ENCODE measurements at regions not wholly inside any gene's neighbourhood (a gene's known extent, or its start where the extent isn't known, plus 50 kb on each side); places are given as distances from the start of the nearest gene placed in this dataset.

DNA sequence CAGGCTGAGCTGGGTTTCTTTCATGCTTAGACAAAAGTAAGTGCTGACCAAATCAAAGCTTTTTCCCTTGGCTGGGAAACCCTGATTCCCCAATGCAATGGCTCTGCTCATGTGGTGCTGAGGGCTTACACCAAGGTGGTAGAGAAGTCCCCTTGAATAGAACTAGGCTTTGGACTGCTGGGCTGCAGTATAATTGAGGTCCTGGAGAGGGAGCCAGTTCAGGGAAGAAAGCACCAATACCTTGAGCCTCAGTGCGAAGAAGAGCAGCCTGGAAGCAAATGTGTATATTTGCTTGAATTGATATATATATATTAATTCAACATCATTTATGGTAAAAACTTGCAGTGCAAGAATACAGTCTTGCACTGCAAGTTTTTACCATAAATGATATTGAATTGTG, 391.1 kb downstream of the RPS24 start:
- no peaks in the 10 kb centered on the region for H3K9me3 ChIP-seq (ENCODE audit: insufficient read depth, low read depth)
- no peaks in the 10 kb centered on the region for H3K9me2 ChIP-seq (ENCODE audit: insufficient read depth)
- ChIA-PET CTCF (no interaction called here), POLR2A (ENCODE audit: unreplicated experiment) (interaction anchor here (0.7 kb wide), 1 partner anchor 724 kb away, joined by 3 read pairs; no protein-coding TSS in a partner anchor)
- H2AFZ ChIP-seq: no peak overlapping the region
- DNase-seq: no peak
- H3K79me2 ChIP-seq (ENCODE audit: low read depth): no peaks in the 10 kb centered on the region
- no peak overlapping the region for H3K4me2 ChIP-seq
- H3K27ac ChIP-seq: no peak overlapping the region
- intact Hi-C loops (cut with micrococcal nuclease; ENCODE audit: unreplicated experiment): no loop called here
- H3K4me3 ChIP-seq: no peak overlapping the region
- H3K4me1 ChIP-seq (replicated peaks; ENCODE audit: insufficient read depth): no peaks in the 10 kb centered on the region
- no peaks in the 10 kb centered on the region for H4K20me1 ChIP-seq (ENCODE audit: insufficient read depth)
- no peaks in the 10 kb centered on the region for H3K27me3 ChIP-seq (ENCODE audit: insufficient read depth, low read depth)
- BruUV-seq (replicated peaks): no TSS peak
- TF ChIP-seq, protein P1, sequence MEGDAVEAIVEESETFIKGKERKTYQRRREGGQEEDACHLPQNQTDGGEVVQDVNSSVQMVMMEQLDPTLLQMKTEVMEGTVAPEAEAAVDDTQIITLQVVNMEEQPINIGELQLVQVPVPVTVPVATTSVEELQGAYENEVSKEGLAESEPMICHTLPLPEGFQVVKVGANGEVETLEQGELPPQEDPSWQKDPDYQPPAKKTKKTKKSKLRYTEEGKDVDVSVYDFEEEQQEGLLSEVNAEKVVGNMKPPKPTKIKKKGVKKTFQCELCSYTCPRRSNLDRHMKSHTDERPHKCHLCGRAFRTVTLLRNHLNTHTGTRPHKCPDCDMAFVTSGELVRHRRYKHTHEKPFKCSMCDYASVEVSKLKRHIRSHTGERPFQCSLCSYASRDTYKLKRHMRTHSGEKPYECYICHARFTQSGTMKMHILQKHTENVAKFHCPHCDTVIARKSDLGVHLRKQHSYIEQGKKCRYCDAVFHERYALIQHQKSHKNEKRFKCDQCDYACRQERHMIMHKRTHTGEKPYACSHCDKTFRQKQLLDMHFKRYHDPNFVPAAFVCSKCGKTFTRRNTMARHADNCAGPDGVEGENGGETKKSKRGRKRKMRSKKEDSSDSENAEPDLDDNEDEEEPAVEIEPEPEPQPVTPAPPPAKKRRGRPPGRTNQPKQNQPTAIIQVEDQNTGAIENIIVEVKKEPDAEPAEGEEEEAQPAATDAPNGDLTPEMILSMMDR (conservative IDR thresholded peaks at IDR 0.05): peak; percentile 59
- TF ChIP-seq EZH2 (IDR thresholded peaks at IDR 0.05; ENCODE audit: low read depth): no peak
- no peaks in the 10 kb centered on the region for H3F3A ChIP-seq (ENCODE audit: insufficient read depth, low read depth)
- H3K36me3 ChIP-seq (ENCODE audit: low read depth): no peaks in the 10 kb centered on the region

DNA sequence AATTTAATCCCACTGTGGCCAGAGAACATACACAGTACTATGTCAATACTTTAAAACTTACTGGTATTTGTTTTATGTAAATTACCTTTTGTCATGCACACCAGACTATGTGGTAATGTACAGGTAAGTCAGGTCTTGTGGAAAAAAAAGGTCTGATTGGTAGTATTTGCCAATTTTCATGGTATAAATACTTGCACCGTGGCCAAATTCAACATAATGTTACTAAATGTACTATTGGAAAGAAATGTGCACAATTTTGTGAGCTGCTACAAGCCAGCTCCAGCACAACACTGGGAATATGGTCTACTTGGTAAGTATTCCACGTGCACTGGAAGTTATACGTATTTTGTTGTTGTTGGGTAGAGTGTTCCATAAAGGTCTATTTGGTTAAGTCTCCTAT, 392.5 kb downstream of the RPS24 start:
- intact Hi-C loops (cut with micrococcal nuclease; ENCODE audit: unreplicated experiment): no loop called here
- Histone ChIP-seq H3K4me2 (no peak overlapping the region), H3K27ac (no peak overlapping the region), H3K4me1 (replicated peaks; ENCODE audit: insufficient read depth) (no peaks in the 10 kb centered on the region), H3K9me2 (ENCODE audit: insufficient read depth) (no peaks in the 10 kb centered on the region), H3F3A (ENCODE audit: insufficient read depth, low read depth) (no peaks in the 10 kb centered on the region), H3K79me2 (ENCODE audit: low read depth) (no peaks in the 10 kb centered on the region), H3K36me3 (ENCODE audit: low read depth) (no peaks in the 10 kb centered on the region), H3K4me3 (no peak overlapping the region), H3K9me3 (ENCODE audit: insufficient read depth, low read depth) (no peaks in the 10 kb centered on the region), H2AFZ (no peak overlapping the region), H4K20me1 (ENCODE audit: insufficient read depth) (no peaks in the 10 kb centered on the region), H3K27me3 (ENCODE audit: insufficient read depth, low read depth) (0 out of 2 replicates have a peak, but pooled peaks cover 10% of the 10 kb centered on the region)
- ChIA-PET POLR2A (ENCODE audit: unreplicated experiment) (no interaction called here), CTCF (no interaction called here)
- no TSS peak for BruUV-seq (replicated peaks)
- DNase-seq: no peak
- TF ChIP-seq, protein P1 (conservative IDR thresholded peaks at IDR 0.05): no peak
- no peak for TF ChIP-seq EZH2 (IDR thresholded peaks at IDR 0.05; ENCODE audit: low read depth)

DNA sequence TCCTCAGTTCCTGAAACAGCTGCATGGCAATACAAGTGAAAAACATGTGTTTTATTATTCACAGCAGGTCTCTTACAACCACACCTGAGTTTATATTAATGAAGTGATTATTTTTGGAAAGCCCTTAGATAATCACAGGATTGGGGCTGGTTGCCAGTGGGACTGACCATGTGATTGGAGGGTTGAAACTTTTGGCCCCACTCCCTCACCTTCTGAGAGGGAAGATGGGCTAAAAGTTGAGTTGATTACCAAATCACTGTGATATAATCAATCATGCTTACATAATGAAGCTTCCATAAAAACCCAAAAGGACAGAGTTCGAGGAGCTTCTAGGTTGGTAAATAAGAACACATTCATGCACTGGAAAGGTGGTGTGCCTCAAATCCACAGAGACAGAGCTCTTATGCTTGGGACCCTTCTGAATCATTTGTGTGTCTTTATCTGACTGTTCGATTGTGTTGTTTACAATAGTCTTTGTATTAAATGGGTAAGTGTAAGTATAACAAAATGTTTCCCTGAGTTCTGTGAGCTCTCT, 393.9 kb downstream of the RPS24 start:
- Histone ChIP-seq H4K20me1 (ENCODE audit: insufficient read depth) (no peaks in the 10 kb centered on the region), H2AFZ (no peak overlapping the region), H3K4me1 (replicated peaks; ENCODE audit: insufficient read depth) (no peaks in the 10 kb centered on the region), H3K9me3 (ENCODE audit: insufficient read depth, low read depth) (no peaks in the 10 kb centered on the region), H3K4me2 (no peak overlapping the region), H3K4me3 (no peak overlapping the region), H3K36me3 (ENCODE audit: low read depth) (no peaks in the 10 kb centered on the region), H3K27me3 (ENCODE audit: insufficient read depth, low read depth) (0 out of 2 replicates have a peak, but pooled peaks cover 10% of the 10 kb centered on the region), H3K27ac (no peak overlapping the region), H3K9me2 (ENCODE audit: insufficient read depth) (no peaks in the 10 kb centered on the region), H3K79me2 (ENCODE audit: low read depth) (no peaks in the 10 kb centered on the region), H3F3A (ENCODE audit: insufficient read depth, low read depth) (no peaks in the 10 kb centered on the region)
- DNase-seq: no peak
- CTCF ChIA-PET: no interaction called here
- intact Hi-C loops (cut with micrococcal nuclease; ENCODE audit: unreplicated experiment): no loop called here
- POLR2A ChIA-PET (ENCODE audit: unreplicated experiment): no interaction called here
- TF ChIP-seq, protein P1 (conservative IDR thresholded peaks at IDR 0.05): no peak
- TF ChIP-seq EZH2 (IDR thresholded peaks at IDR 0.05; ENCODE audit: low read depth): no peak
- no TSS peak for BruUV-seq (replicated peaks)

Measured in PC-9 (cell line).